ENCODE measurements at regions not wholly inside any gene's neighbourhood (a gene's known extent, or its start where the extent isn't known, plus 50 kb on each side); places are given as distances from the start of the nearest gene placed in this dataset.
"Not testable (repeated sequence)": the region's sequence is repeated elsewhere in the genome, so short reads cannot be mapped to it uniquely, and the experiment has no call there.

DNA sequence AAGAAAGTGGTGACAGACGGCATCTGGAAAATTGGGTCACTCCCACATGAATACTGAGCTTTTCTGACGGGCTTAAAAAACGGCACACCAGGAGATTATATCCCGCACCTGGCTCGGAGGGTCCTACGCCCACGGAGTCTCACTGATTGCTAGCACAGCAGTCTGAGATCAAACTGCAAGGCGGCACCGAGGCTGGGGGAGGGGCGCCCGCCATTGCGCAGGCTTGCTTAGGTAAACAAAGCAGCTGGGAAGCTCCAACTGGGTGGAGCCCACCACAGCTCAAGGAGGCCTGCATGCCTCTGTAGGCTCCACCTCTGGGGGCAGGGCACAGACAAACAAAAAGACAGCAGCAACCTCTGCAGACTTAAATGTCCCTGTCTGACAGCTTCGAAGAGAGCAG is 966.2 kb upstream of the USP15 start:
- not testable (repeated sequence) for TF ChIP-seq POLR2A (IDR thresholded peaks at IDR 0.05)
- TF ChIP-seq, protein P1, sequence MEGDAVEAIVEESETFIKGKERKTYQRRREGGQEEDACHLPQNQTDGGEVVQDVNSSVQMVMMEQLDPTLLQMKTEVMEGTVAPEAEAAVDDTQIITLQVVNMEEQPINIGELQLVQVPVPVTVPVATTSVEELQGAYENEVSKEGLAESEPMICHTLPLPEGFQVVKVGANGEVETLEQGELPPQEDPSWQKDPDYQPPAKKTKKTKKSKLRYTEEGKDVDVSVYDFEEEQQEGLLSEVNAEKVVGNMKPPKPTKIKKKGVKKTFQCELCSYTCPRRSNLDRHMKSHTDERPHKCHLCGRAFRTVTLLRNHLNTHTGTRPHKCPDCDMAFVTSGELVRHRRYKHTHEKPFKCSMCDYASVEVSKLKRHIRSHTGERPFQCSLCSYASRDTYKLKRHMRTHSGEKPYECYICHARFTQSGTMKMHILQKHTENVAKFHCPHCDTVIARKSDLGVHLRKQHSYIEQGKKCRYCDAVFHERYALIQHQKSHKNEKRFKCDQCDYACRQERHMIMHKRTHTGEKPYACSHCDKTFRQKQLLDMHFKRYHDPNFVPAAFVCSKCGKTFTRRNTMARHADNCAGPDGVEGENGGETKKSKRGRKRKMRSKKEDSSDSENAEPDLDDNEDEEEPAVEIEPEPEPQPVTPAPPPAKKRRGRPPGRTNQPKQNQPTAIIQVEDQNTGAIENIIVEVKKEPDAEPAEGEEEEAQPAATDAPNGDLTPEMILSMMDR (IDR thresholded peaks at IDR 0.05): not testable (repeated sequence)
